Kasumi-1 (cell line): ENCODE measurements at regions not wholly inside any gene's neighbourhood (a gene's known extent, or its start where the extent isn't known, plus 50 kb on each side); places are given as distances from the start of the nearest gene placed in this dataset.
"Not testable (repeated sequence)": the region's sequence is repeated elsewhere in the genome, so short reads cannot be mapped to it uniquely, and the experiment has no call there.

Experiments
- DNase-seq, 2 experiments: peaks; one replicate each; lab custom pipeline; 2025; lab: John Stamatoyannopoulos, UW

- DNase-seq = peak; percentile 55 to 64
Measured at GRCh38 chr5:120817044-120817985, 353.2 kb downstream of the PRR16 start.

- DNase-seq = no peak
Measured at GRCh38 chr5:120818128-120818527, 354.0 kb downstream of the PRR16 start.

GRCh38 chr5:120823328-120823727 lies 359.2 kb downstream of the PRR16 start:
- DNase-seq = no peak

GRCh38 chr5:120831646-120832045 lies 367.5 kb downstream of the PRR16 start:
- DNase-seq = not testable (repeated sequence)

- no peak for DNase-seq
Measured at GRCh38 chr5:120841830-120842229, 377.7 kb downstream of the PRR16 start.

GRCh38 chr5:120843390-120843980 lies 379.4 kb downstream of the PRR16 start:
- no peak for DNase-seq

- DNase-seq = no peak
Measured at GRCh38 chr5:120848883-120849282, 384.8 kb downstream of the PRR16 start.

GRCh38 chr5:120852222-120852860 lies 388.2 kb downstream of the PRR16 start:
- DNase-seq = no peak

GRCh38 chr5:120866997-120867396 lies 402.9 kb downstream of the PRR16 start:
- DNase-seq = no peak

- DNase-seq = no peak
Measured at GRCh38 chr5:120869831-120870230, 405.7 kb downstream of the PRR16 start.

- DNase-seq = no peak
Measured at GRCh38 chr5:120872297-120872696, 408.2 kb downstream of the PRR16 start.

- DNase-seq = peak in 1 of 2 experiments; percentile 9
Measured at GRCh38 chr5:120873083-120873482, 409.0 kb downstream of the PRR16 start.

- no peak for DNase-seq
Measured at GRCh38 chr5:120874081-120874862, 410.2 kb downstream of the PRR16 start.

- no peak for DNase-seq
Measured at GRCh38 chr5:120882038-120882775, 418.1 kb downstream of the PRR16 start.

GRCh38 chr5:120886351-120886860 lies 422.3 kb downstream of the PRR16 start:
- no peak for DNase-seq

GRCh38 chr5:120895660-120896059 lies 431.6 kb downstream of the PRR16 start:
- DNase-seq = no peak

- peak; percentile 32 to 35 for DNase-seq
Measured at GRCh38 chr5:120901199-120901598, 437.1 kb downstream of the PRR16 start.

GRCh38 chr5:120907953-120908352 lies 443.9 kb downstream of the PRR16 start:
- DNase-seq = no peak

GRCh38 chr5:120910629-120911028 lies 446.5 kb downstream of the PRR16 start:
- DNase-seq = no peak

GRCh38 chr5:120913396-120913795 lies 449.3 kb downstream of the PRR16 start:
- no peak for DNase-seq

- DNase-seq = no peak
Measured at GRCh38 chr5:120917214-120917758, 453.2 kb downstream of the PRR16 start.
